GM10266 (cell line): ENCODE measurements at regions not wholly inside any gene's neighbourhood (a gene's known extent, or its start where the extent isn't known, plus 50 kb on each side); places are given as distances from the start of the nearest gene placed in this dataset.

Experiments used
- DNase-seq: peaks from one replicate; pipeline ENCODE4 v3.0.0; 2012; ENCODE audit errors: extremely low spot score
- TF ChIP-seq, protein P1 (sequence below): IDR thresholded peaks from 2 replicates; pipeline ENCODE4 v1.5.1; 2012; ENCODE audit warnings: mild to moderate bottlenecking, low read depth; ENCODE audit not compliant: control insufficient read depth, insufficient read depth; ENCODE audit errors: missing control alignments

- TF ChIP-seq, protein P1, sequence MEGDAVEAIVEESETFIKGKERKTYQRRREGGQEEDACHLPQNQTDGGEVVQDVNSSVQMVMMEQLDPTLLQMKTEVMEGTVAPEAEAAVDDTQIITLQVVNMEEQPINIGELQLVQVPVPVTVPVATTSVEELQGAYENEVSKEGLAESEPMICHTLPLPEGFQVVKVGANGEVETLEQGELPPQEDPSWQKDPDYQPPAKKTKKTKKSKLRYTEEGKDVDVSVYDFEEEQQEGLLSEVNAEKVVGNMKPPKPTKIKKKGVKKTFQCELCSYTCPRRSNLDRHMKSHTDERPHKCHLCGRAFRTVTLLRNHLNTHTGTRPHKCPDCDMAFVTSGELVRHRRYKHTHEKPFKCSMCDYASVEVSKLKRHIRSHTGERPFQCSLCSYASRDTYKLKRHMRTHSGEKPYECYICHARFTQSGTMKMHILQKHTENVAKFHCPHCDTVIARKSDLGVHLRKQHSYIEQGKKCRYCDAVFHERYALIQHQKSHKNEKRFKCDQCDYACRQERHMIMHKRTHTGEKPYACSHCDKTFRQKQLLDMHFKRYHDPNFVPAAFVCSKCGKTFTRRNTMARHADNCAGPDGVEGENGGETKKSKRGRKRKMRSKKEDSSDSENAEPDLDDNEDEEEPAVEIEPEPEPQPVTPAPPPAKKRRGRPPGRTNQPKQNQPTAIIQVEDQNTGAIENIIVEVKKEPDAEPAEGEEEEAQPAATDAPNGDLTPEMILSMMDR = no peak
These were observed 88.1 kb downstream of the YTHDF1 start for GRCh38 chr20:63127700-63128364.

DNA sequence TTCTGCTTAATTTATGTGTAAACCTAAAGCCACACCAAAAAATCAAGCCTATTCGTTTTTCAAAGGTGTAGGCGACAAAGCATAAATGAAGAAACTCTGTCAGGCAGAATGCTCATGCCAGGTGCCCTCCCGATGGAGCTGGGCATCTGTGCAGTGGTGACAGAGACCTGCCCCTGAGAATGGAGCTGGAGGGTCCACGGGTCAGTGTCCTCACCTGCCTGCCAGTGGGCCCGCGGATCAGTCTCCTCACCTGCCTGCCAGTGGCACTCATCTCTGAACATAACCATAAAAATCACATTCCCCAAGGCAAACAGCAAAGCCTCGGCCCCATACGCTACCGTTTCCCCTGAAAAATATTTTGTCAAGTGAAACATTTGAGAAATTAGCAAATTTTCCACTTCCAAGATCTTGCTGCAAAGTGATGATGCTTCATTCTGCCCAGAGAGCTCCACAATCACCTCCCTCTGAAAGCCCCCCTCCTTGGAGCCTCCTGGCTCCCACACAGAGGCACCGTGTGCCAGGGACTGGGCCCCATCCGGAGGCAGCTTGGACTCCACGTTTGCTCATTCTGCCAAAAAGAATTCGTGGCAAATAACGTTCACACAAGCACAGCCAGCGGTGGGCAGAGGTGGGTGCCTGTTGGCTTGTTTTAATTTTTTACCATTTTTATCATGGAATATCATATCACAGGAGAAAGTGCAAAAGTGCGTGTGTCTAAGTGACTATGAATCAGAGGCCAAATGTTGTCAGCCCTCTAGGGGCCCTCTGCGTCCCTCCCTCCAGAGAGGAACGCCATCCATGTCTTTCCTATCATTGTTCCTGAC, 88.8 kb downstream of the YTHDF1 start:
- no peak for DNase-seq
- TF ChIP-seq, protein P1 = no peak

More at GRCh38 chr20:63127700-63128364, 88.1 kb downstream of the YTHDF1 start:
- DNase-seq = no peak

- DNase-seq = no peak
- TF ChIP-seq, protein P1 = no peak
These were observed 89.9 kb downstream of the YTHDF1 start for GRCh38 chr20:63125838-63126601.

- TF ChIP-seq, protein P1 = no peak
- no peak for DNase-seq
These were observed 90.4 kb downstream of the YTHDF1 start for GRCh38 chr20:63125581-63125837.

DNA sequence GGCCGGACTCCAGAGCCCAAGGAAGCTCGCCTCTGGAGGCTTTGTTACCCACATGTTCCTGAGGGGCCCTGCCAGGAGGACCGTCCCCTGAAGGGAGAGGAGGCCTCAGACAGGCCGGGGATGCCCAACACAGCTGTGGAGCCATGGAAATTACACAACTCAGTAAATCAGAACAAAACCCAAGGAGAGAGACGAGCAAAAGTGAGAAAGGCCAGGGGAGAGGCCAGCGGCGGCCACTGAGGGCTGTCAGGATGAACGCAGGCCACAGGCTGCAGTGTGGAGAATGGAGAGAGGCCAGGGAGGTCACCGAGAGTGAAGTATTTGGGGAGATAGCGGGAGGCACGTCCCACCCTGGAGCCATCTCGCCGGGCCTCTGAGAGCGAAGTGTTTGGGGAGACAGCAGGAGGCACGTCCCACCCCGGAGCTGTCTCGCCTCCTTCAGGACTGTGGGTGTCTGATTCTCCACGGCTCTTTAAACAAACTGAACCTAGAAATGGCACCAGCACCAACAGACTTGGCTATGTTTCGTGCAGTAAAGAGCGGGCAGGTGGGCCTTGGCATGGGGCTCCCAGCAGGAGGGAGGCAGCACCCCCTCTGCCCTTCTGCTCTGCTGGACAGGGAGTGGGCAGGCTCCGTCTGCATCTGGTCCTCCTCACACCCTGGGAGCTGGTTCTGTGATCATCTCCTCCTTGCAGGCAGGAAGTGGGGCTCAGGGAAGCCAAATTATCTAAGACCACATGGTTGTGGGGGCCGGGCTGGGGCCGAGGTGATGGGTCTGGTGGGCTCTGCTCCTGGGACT, 91.0 kb downstream of the YTHDF1 start:
- no peak for DNase-seq
- TF ChIP-seq, protein P1 = no peak

- TF ChIP-seq, protein P1 = no peak
- no peak for DNase-seq
These were observed 91.7 kb downstream of the YTHDF1 start for GRCh38 chr20:63124092-63124781.
